ENCODE measurements at regions not wholly inside any gene's neighbourhood (a gene's known extent, or its start where the extent isn't known, plus 50 kb on each side); places are given as distances from the start of the nearest gene placed in this dataset.

GRCh38 chr7:157483971-157484410 is 147.2 kb downstream of the DNAJB6 start:
- no peak for TF ChIP-seq OSR1 (CRISPR knock-in tag; IDR thresholded peaks at IDR 0.05)
- TF ChIP-seq, protein P1, sequence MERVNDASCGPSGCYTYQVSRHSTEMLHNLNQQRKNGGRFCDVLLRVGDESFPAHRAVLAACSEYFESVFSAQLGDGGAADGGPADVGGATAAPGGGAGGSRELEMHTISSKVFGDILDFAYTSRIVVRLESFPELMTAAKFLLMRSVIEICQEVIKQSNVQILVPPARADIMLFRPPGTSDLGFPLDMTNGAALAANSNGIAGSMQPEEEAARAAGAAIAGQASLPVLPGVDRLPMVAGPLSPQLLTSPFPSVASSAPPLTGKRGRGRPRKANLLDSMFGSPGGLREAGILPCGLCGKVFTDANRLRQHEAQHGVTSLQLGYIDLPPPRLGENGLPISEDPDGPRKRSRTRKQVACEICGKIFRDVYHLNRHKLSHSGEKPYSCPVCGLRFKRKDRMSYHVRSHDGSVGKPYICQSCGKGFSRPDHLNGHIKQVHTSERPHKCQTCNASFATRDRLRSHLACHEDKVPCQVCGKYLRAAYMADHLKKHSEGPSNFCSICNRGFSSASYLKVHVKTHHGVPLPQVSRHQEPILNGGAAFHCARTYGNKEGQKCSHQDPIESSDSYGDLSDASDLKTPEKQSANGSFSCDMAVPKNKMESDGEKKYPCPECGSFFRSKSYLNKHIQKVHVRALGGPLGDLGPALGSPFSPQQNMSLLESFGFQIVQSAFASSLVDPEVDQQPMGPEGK (CRISPR knock-in tag; IDR thresholded peaks at IDR 0.05; ENCODE audit: borderline replicate concordance), result no peak
- no peak for TF ChIP-seq ESRRG (CRISPR knock-in tag; IDR thresholded peaks at IDR 0.05)
- no peak for TF ChIP-seq ZFP30 (CRISPR knock-in tag; IDR thresholded peaks at IDR 0.05)
- no peak for TF ChIP-seq TCF4 (CRISPR knock-in tag; IDR thresholded peaks at IDR 0.05; ENCODE audit: borderline replicate concordance)
- no peak for TF ChIP-seq PPARA (CRISPR knock-in tag; IDR thresholded peaks at IDR 0.05; ENCODE audit: borderline replicate concordance)
- TF ChIP-seq TOX (CRISPR knock-in tag; IDR thresholded peaks at IDR 0.05; ENCODE audit: borderline replicate concordance), result no peak

GRCh38 chr7:157484411-157485081 is 147.7 kb downstream of the DNAJB6 start:
- ATAC-seq, result no peak

More at GRCh38 chr7:157483971-157484410, 147.2 kb downstream of the DNAJB6 start:
- no peak for ATAC-seq

GRCh38 chr7:157485361-157485831 is 148.6 kb downstream of the DNAJB6 start:
- TF ChIP-seq PPARA (CRISPR knock-in tag; IDR thresholded peaks at IDR 0.05; ENCODE audit: borderline replicate concordance), result no peak
- no peak for TF ChIP-seq OSR1 (CRISPR knock-in tag; IDR thresholded peaks at IDR 0.05)
- TF ChIP-seq, protein P1 (CRISPR knock-in tag; IDR thresholded peaks at IDR 0.05; ENCODE audit: borderline replicate concordance), result no peak
- TF ChIP-seq ZNF70 (CRISPR knock-in tag; IDR thresholded peaks at IDR 0.05), result no peak
- TF ChIP-seq TCF4 (CRISPR knock-in tag; IDR thresholded peaks at IDR 0.05; ENCODE audit: borderline replicate concordance), result no peak
- no peak for TF ChIP-seq ZC3H10 (CRISPR knock-in tag; IDR thresholded peaks at IDR 0.05)
- TF ChIP-seq CSDC2 (CRISPR knock-in tag; IDR thresholded peaks at IDR 0.05), result no peak
- no peak for ATAC-seq

More at GRCh38 chr7:157484411-157485081, 147.7 kb downstream of the DNAJB6 start:
- TF ChIP-seq ISL1 (CRISPR knock-in tag; IDR thresholded peaks at IDR 0.05) (no peak), ARNTL (CRISPR knock-in tag; IDR thresholded peaks at IDR 0.05; ENCODE audit: borderline replicate concordance, low read depth) (no peak)

DNA sequence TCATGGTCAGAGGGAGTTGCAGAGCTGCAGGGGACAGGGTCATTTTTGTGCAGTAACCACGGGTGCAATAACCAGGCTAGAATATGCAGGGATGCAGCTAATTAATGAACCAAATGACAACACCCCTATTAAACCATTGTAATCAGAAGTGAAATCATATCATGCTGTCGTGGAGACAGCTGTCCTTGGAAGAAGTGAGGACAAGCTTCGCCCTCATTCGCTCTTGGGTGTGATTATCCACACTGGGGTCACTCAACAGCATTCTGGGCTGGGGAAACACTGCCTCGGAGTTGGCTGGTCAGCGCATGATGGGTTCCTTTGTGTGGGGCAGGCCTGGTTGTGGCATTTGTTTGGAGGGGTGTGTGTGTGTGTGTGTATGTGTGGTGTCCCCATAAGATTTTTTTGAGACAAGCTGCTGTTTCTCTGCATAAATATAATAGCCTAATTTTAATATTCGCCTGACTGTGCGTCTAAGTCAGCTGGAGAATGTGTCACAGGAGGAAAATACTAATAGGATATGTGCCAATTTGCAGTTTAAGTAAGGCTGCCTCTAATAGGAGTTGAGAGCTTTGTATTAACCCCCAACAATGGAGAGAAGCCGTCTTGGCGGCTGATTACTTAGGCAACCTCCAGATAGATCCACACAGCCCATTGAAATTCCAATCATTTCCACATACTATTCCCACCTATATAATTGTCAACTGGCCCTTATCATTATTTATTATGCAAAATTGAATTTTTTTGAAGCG is 149.4 kb downstream of the DNAJB6 start:
- no peak for TF ChIP-seq CSDC2 (CRISPR knock-in tag; IDR thresholded peaks at IDR 0.05)
- TF ChIP-seq, protein P2, sequence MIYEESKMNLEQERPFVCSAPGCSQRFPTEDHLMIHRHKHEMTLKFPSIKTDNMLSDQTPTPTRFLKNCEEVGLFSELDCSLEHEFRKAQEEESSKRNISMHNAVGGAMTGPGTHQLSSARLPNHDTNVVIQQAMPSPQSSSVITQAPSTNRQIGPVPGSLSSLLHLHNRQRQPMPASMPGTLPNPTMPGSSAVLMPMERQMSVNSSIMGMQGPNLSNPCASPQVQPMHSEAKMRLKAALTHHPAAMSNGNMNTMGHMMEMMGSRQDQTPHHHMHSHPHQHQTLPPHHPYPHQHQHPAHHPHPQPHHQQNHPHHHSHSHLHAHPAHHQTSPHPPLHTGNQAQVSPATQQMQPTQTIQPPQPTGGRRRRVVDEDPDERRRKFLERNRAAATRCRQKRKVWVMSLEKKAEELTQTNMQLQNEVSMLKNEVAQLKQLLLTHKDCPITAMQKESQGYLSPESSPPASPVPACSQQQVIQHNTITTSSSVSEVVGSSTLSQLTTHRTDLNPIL (CRISPR knock-in tag; IDR thresholded peaks at IDR 0.05; ENCODE audit: low read depth), result no peak
- TF ChIP-seq BACH2 (CRISPR knock-in tag; IDR thresholded peaks at IDR 0.05; ENCODE audit: borderline replicate concordance), result no peak
- TF ChIP-seq ZNF8 (CRISPR knock-in tag; IDR thresholded peaks at IDR 0.05), result no peak
- TF ChIP-seq GLIS3 (CRISPR knock-in tag; IDR thresholded peaks at IDR 0.05), result no peak
- no peak for TF ChIP-seq RARB (CRISPR knock-in tag; IDR thresholded peaks at IDR 0.05)
- TF ChIP-seq TSHZ2 (CRISPR knock-in tag; IDR thresholded peaks at IDR 0.05), result no peak
- TF ChIP-seq ZNF565 (CRISPR knock-in tag; conservative IDR thresholded peaks at IDR 0.05; ENCODE audit: low read depth), result no peak
- TF ChIP-seq OSR1 (CRISPR knock-in tag; IDR thresholded peaks at IDR 0.05), result no peak
- TF ChIP-seq ISL1 (CRISPR knock-in tag; IDR thresholded peaks at IDR 0.05), result no peak
- no peak for TF ChIP-seq CSRNP3 (CRISPR knock-in tag; IDR thresholded peaks at IDR 0.05)
- ATAC-seq, result no peak
